ENCODE measurements at regions not wholly inside any gene's neighbourhood (a gene's known extent, or its start where the extent isn't known, plus 50 kb on each side); places are given as distances from the start of the nearest gene placed in this dataset.

GRCh38 chr16:8138666-8139065 lies 451.6 kb downstream of the TMEM114 start:
- H3K27ac ChIP-seq = no peak overlapping the region
- H3K36me3 ChIP-seq = no peaks in the 10 kb centered on the region
- H3K27me3 ChIP-seq (ENCODE audit: low read depth) = no peaks in the 10 kb centered on the region
- ATAC-seq (no peak), DNase-seq (no peak)
- no peaks in the 10 kb centered on the region for H3K4me1 ChIP-seq
- no peak overlapping the region for H3K4me3 ChIP-seq
- TF ChIP-seq CTCF (IDR thresholded peaks at IDR 0.05) = no peak
- no peaks in the 10 kb centered on the region for H3K9me3 ChIP-seq
- intact Hi-C loops (cut with DNase I) = no loop called here

- Histone ChIP-seq H3K9me3 (no peaks in the 10 kb centered on the region), H3K36me3 (no peaks in the 10 kb centered on the region), H3K4me1 (no peaks in the 10 kb centered on the region), H3K4me3 (no peak overlapping the region), H3K27me3 (ENCODE audit: low read depth) (no peaks in the 10 kb centered on the region), H3K27ac (no peak overlapping the region)
- ATAC-seq = no peak
- TF ChIP-seq CTCF (IDR thresholded peaks at IDR 0.05) = no peak
- no peak for DNase-seq
- intact Hi-C loops (cut with DNase I) = no loop called here
Observed at GRCh38 chr16:8137606-8138005, 452.7 kb downstream of the TMEM114 start.

- TF ChIP-seq CTCF (IDR thresholded peaks at IDR 0.05) = no peak
- ATAC-seq (no peak), DNase-seq (no peak)
- no peaks in the 10 kb centered on the region for H3K27me3 ChIP-seq (ENCODE audit: low read depth)
- no peaks in the 10 kb centered on the region for H3K36me3 ChIP-seq
- H3K4me1 ChIP-seq = no peaks in the 10 kb centered on the region
- no peaks in the 10 kb centered on the region for H3K9me3 ChIP-seq
- intact Hi-C loops (cut with DNase I) = no loop called here
- no peak overlapping the region for H3K27ac ChIP-seq
- H3K4me3 ChIP-seq = no peak overlapping the region
Observed at GRCh38 chr16:8130197-8130596, 460.1 kb downstream of the TMEM114 start.

- ATAC-seq (no peak), DNase-seq (no peak)
- TF ChIP-seq CTCF (IDR thresholded peaks at IDR 0.05) = no peak
- Histone ChIP-seq H3K4me1 (no peaks in the 10 kb centered on the region), H3K36me3 (no peaks in the 10 kb centered on the region), H3K9me3 (no peaks in the 10 kb centered on the region), H3K27ac (no peak overlapping the region), H3K4me3 (no peak overlapping the region), H3K27me3 (ENCODE audit: low read depth) (no peaks in the 10 kb centered on the region)
- intact Hi-C loops (cut with DNase I) = no loop called here
Observed at GRCh38 chr16:8127070-8127469, 463.2 kb downstream of the TMEM114 start.

- H3K27ac ChIP-seq = no peak overlapping the region
- no peaks in the 10 kb centered on the region for H3K36me3 ChIP-seq
- ATAC-seq (no peak), DNase-seq (no peak)
- H3K4me3 ChIP-seq = no peak overlapping the region
- intact Hi-C loops (cut with DNase I) = no loop called here
- no peaks in the 10 kb centered on the region for H3K4me1 ChIP-seq
- no peaks in the 10 kb centered on the region for H3K27me3 ChIP-seq (ENCODE audit: low read depth)
- no peaks in the 10 kb centered on the region for H3K9me3 ChIP-seq
- TF ChIP-seq CTCF (IDR thresholded peaks at IDR 0.05) = no peak
Observed at GRCh38 chr16:8126313-8126712, 464.0 kb downstream of the TMEM114 start.

GRCh38 chr16:8120001-8120400 lies 470.3 kb downstream of the TMEM114 start:
- H3K36me3 ChIP-seq = no peaks in the 10 kb centered on the region
- no peaks in the 10 kb centered on the region for H3K27me3 ChIP-seq (ENCODE audit: low read depth)
- DNase-seq (no peak), ATAC-seq (no peak)
- no peak overlapping the region for H3K4me3 ChIP-seq
- TF ChIP-seq CTCF (IDR thresholded peaks at IDR 0.05) = no peak
- H3K27ac ChIP-seq = no peak overlapping the region
- H3K9me3 ChIP-seq = no peaks in the 10 kb centered on the region
- H3K4me1 ChIP-seq = no peaks in the 10 kb centered on the region
- intact Hi-C loops (cut with DNase I) = no loop called here
